HL-60 (cell line): ENCODE measurements at regions not wholly inside any gene's neighbourhood (a gene's known extent, or its start where the extent isn't known, plus 50 kb on each side); places are given as distances from the start of the nearest gene placed in this dataset.

Experiments used
- GABPA ChIP-seq: IDR thresholded peaks from 2 replicates; pipeline ENCODE4 v1.6.1; 2012; ENCODE audit warnings: low read depth
- TF ChIP-seq, protein P1 (sequence below): IDR thresholded peaks from one replicate; pipeline ENCODE4 v1.5.1; 2011; ENCODE audit warnings: low read length, control low read depth, inconsistent platforms; ENCODE audit not compliant: insufficient read depth

DNA sequence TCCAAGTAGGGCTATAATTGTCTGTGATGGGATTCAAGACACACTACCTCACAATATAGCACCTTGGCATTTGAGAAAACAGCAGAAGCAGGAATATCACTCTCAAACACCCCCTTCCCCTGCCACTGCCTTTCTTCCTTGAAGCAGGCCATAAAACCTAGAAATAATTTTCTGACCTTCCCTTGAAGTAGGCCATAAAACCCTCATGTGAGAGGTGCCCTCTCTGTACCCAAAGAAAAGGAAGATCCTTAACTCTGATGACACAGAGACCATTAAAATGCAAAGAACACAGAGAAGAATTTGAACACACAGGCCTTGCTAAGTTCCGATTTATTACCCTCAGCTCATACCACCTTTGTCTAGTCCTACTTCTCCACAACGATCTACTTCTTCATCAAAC lies 631.7 kb upstream of the CADM1 start:
- TF ChIP-seq, protein P1, sequence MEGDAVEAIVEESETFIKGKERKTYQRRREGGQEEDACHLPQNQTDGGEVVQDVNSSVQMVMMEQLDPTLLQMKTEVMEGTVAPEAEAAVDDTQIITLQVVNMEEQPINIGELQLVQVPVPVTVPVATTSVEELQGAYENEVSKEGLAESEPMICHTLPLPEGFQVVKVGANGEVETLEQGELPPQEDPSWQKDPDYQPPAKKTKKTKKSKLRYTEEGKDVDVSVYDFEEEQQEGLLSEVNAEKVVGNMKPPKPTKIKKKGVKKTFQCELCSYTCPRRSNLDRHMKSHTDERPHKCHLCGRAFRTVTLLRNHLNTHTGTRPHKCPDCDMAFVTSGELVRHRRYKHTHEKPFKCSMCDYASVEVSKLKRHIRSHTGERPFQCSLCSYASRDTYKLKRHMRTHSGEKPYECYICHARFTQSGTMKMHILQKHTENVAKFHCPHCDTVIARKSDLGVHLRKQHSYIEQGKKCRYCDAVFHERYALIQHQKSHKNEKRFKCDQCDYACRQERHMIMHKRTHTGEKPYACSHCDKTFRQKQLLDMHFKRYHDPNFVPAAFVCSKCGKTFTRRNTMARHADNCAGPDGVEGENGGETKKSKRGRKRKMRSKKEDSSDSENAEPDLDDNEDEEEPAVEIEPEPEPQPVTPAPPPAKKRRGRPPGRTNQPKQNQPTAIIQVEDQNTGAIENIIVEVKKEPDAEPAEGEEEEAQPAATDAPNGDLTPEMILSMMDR, result no peak
- no peak for TF ChIP-seq GABPA
